ENCODE measurements at regions not wholly inside any gene's neighbourhood (a gene's known extent, or its start where the extent isn't known, plus 50 kb on each side); places are given as distances from the start of the nearest gene placed in this dataset.

- Histone ChIP-seq H3K4me1 (ENCODE audit: low read length) (no peaks in the 10 kb centered on the region), H3K9ac (ENCODE audit: low read length) (no peak overlapping the region), H3K9me3 (replicated peaks; ENCODE audit: insufficient read depth, low read length) (no peaks in the 10 kb centered on the region), H3K79me2 (ENCODE audit: low read length) (no peaks in the 10 kb centered on the region), H3K4me2 (ENCODE audit: low read depth, low read length) (no peak overlapping the region), H3F3A (ENCODE audit: insufficient read depth, low read length) (no peaks in the 10 kb centered on the region), H4K20me1 (ENCODE audit: insufficient read depth, low read length) (no peaks in the 10 kb centered on the region), H3K27me3 (replicated peaks; ENCODE audit: insufficient read depth, low read length) (no peaks in the 10 kb centered on the region), H3K27ac (ENCODE audit: low read length) (no peak overlapping the region), H2AFZ (ENCODE audit: low read length) (no peak overlapping the region), H3K36me3 (replicated peaks; ENCODE audit: insufficient read depth, low read length) (no peaks in the 10 kb centered on the region), H3K9me2 (replicated peaks; ENCODE audit: insufficient read depth, low read length) (no peaks in the 10 kb centered on the region), H3K4me3 (ENCODE audit: low read length) (no peak overlapping the region)
- DNase-seq: no peak
- no peak for TF ChIP-seq EZH2phosphoT487 (IDR thresholded peaks at IDR 0.05; ENCODE audit: low read length)
- no peak for TF ChIP-seq CTCF (IDR thresholded peaks at IDR 0.05; ENCODE audit: low read length)
- TF ChIP-seq EZH2 (optimal IDR thresholded peaks at IDR 0.05; ENCODE audit: low read depth, low read length): no peak
Measured at GRCh38 chr5:33068786-33069185, 357.7 kb downstream of the NPR3 start.

GRCh38 chr5:33072296-33072695 lies 361.2 kb downstream of the NPR3 start:
- H3F3A ChIP-seq (ENCODE audit: insufficient read depth, low read length): no peaks in the 10 kb centered on the region
- H3K9me3 ChIP-seq (replicated peaks; ENCODE audit: insufficient read depth, low read length): no peaks in the 10 kb centered on the region
- no peak overlapping the region for H3K27ac ChIP-seq (ENCODE audit: low read length)
- no peaks in the 10 kb centered on the region for H3K36me3 ChIP-seq (replicated peaks; ENCODE audit: insufficient read depth, low read length)
- no peaks in the 10 kb centered on the region for H3K27me3 ChIP-seq (replicated peaks; ENCODE audit: insufficient read depth, low read length)
- no peaks in the 10 kb centered on the region for H3K79me2 ChIP-seq (ENCODE audit: low read length)
- DNase-seq: no peak
- no peaks in the 10 kb centered on the region for H3K4me1 ChIP-seq (ENCODE audit: low read length)
- no peak overlapping the region for H3K4me2 ChIP-seq (ENCODE audit: low read depth, low read length)
- H2AFZ ChIP-seq (ENCODE audit: low read length): no peak overlapping the region
- TF ChIP-seq EZH2phosphoT487 (IDR thresholded peaks at IDR 0.05; ENCODE audit: low read length): no peak
- TF ChIP-seq CTCF (IDR thresholded peaks at IDR 0.05; ENCODE audit: low read length): no peak
- H3K4me3 ChIP-seq (ENCODE audit: low read length): no peak overlapping the region
- H3K9ac ChIP-seq (ENCODE audit: low read length): no peak overlapping the region
- no peaks in the 10 kb centered on the region for H4K20me1 ChIP-seq (ENCODE audit: insufficient read depth, low read length)
- no peaks in the 10 kb centered on the region for H3K9me2 ChIP-seq (replicated peaks; ENCODE audit: insufficient read depth, low read length)

GRCh38 chr5:33072726-33073125 lies 361.6 kb downstream of the NPR3 start:
- H2AFZ ChIP-seq (ENCODE audit: low read length): no peak overlapping the region
- H3K79me2 ChIP-seq (ENCODE audit: low read length): no peaks in the 10 kb centered on the region
- no peaks in the 10 kb centered on the region for H3K4me1 ChIP-seq (ENCODE audit: low read length)
- H3K27me3 ChIP-seq (replicated peaks; ENCODE audit: insufficient read depth, low read length): no peaks in the 10 kb centered on the region
- no peaks in the 10 kb centered on the region for H3K9me3 ChIP-seq (replicated peaks; ENCODE audit: insufficient read depth, low read length)
- no peaks in the 10 kb centered on the region for H3K9me2 ChIP-seq (replicated peaks; ENCODE audit: insufficient read depth, low read length)
- no peak overlapping the region for H3K9ac ChIP-seq (ENCODE audit: low read length)
- no peak overlapping the region for H3K4me3 ChIP-seq (ENCODE audit: low read length)
- no peaks in the 10 kb centered on the region for H3K36me3 ChIP-seq (replicated peaks; ENCODE audit: insufficient read depth, low read length)
- no peak for TF ChIP-seq EZH2phosphoT487 (IDR thresholded peaks at IDR 0.05; ENCODE audit: low read length)
- no peak for TF ChIP-seq CTCF (IDR thresholded peaks at IDR 0.05; ENCODE audit: low read length)
- no peak for TF ChIP-seq EZH2 (optimal IDR thresholded peaks at IDR 0.05; ENCODE audit: low read depth, low read length)
- no peaks in the 10 kb centered on the region for H4K20me1 ChIP-seq (ENCODE audit: insufficient read depth, low read length)
- H3F3A ChIP-seq (ENCODE audit: insufficient read depth, low read length): no peaks in the 10 kb centered on the region
- no peak overlapping the region for H3K4me2 ChIP-seq (ENCODE audit: low read depth, low read length)
- DNase-seq: no peak
- H3K27ac ChIP-seq (ENCODE audit: low read length): no peak overlapping the region
